ENCODE measurements at regions not wholly inside any gene's neighbourhood (a gene's known extent, or its start where the extent isn't known, plus 50 kb on each side); places are given as distances from the start of the nearest gene placed in this dataset.

DNA sequence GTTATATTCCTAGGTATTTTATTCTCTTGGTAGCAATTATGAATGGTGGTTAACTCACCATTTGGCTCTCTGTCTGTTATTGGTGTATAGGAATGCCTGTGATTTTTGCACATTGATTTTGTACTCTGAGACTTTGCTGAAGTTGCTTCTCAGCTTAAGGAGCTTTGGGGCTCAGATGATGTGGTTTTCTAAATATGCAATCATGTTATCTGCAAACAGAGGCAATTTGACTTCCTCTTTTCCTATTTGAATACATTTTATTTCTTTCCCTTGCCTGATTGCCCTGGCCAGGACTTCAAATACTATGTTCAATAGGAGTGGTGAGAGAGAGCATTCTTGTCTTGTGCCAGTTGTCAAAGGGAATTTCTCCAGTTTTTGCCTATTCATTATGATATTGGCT lies 310.9 kb upstream of the RBMY1B start:
- TF ChIP-seq POLR2A (IDR thresholded peaks at IDR 0.05; ENCODE audit: low read depth, low read length) (no peak), TAF1 (IDR thresholded peaks at IDR 0.05; ENCODE audit: low read depth, low read length) (no peak)
